ENCODE measurements at regions not wholly inside any gene's neighbourhood (a gene's known extent, or its start where the extent isn't known, plus 50 kb on each side); places are given as distances from the start of the nearest gene placed in this dataset.
A peak's percentile ranks its signal among the peaks of the same experiment; 100 is the strongest.

DNA sequence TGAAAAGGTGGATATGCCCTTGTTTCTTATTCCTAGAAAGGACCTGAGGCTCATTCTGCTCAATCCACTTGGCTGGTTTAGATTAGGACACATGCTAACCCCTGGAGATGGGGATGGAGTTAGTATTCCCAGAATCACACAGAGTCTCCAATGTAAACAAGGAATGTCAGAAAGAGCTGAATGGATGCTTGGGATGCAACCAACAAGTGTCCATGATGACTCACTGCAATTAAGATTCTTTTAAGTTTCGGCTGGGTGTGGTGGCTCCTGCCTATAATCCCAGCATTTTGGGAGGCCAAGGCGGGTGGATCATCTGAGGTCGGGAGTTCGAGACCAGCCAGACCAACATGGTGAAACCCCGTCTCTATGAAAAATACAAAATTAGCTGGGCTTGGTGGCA is 315.5 kb upstream of the AZI2 start:
- no peaks in the 10 kb centered on the region for H3K9me3 ChIP-seq (ENCODE audit: control insufficient read depth, insufficient read depth, low read length)
- no peaks in the 10 kb centered on the region for H3K36me3 ChIP-seq (ENCODE audit: control insufficient read depth, low read length)
- no peaks in the 10 kb centered on the region for H3K4me1 ChIP-seq (ENCODE audit: control insufficient read depth, low read length)
- TF ChIP-seq EZH2phosphoT487 (IDR thresholded peaks at IDR 0.05; ENCODE audit: borderline replicate concordance, low read length): no peak
- no peak for TF ChIP-seq CTCF (IDR thresholded peaks at IDR 0.05; ENCODE audit: low read depth, low read length, poor library complexity, severe bottlenecking)
- H3K27ac ChIP-seq (ENCODE audit: low read depth, low read length): no peak overlapping the region
- no peak overlapping the region for H3K4me3 ChIP-seq (ENCODE audit: low read length)
- no peaks in the 10 kb centered on the region for H3K9me2 ChIP-seq (replicated peaks; ENCODE audit: control insufficient read depth, low read length)
- H3K27me3 ChIP-seq (ENCODE audit: control insufficient read depth, low read length): no peaks in the 10 kb centered on the region
- H3K79me2 ChIP-seq (ENCODE audit: control insufficient read depth, low read length): no peaks in the 10 kb centered on the region
- no peaks in the 10 kb centered on the region for H3F3A ChIP-seq (ENCODE audit: control insufficient read depth, insufficient read depth)
- no peaks in the 10 kb centered on the region for H4K20me1 ChIP-seq (ENCODE audit: control insufficient read depth, insufficient read depth, low read depth, low read length)
- H3K4me2 ChIP-seq (ENCODE audit: low read length): no peak overlapping the region

DNA sequence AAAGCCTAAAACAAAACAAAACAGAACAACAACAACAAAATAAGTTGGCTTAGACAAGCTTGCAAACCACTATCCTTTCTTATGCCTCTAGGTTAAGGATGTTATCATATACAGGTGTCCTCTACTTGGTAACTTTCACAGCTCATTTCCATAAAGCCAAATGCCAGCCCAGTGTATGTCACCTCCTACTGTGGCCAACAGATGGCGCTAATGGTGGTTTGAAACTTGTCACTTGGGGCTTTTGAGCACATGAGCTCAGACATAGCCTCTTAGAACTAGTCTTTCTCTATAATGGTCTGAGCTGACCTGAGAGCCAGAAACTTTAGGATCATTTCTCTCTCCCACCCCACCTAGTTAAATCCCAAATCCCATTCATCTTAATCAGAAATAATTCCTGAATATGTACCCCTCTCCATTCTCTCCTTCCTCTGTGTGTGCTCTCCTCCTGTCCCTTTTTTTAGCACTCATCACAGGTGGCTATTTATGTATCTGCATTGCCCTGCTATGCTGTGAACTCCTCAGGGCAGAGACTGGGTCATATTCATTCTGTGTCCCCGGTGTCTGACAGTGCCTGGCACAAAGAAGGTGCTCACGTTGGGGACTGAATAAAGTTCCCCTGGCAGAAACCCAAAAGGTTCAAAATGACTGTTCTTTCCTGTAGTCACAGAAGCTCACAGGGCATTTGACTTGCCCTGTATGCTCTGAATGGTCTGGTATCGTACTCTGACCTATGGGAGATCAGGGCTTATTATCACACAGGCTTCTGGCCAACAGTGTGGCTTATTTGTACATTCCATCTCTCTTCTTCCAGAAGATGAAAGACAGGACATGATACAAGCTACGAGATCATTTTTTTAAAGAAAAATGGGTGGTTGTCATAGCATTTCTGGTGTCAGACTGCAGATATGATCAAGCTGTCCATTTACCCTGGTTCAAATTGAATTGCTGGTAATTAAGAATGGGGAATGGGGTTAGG is 319.3 kb upstream of the AZI2 start:
- Histone ChIP-seq H3K9me3 (ENCODE audit: control insufficient read depth, insufficient read depth, low read length) (no peaks in the 10 kb centered on the region), H3K9me2 (replicated peaks; ENCODE audit: control insufficient read depth, low read length) (no peaks in the 10 kb centered on the region), H3F3A (ENCODE audit: control insufficient read depth, insufficient read depth) (no peaks in the 10 kb centered on the region), H3K4me3 (ENCODE audit: low read length) (no peak overlapping the region), H3K36me3 (ENCODE audit: control insufficient read depth, low read length) (no peaks in the 10 kb centered on the region), H3K27me3 (ENCODE audit: control insufficient read depth, low read length) (no peaks in the 10 kb centered on the region), H3K4me1 (ENCODE audit: control insufficient read depth, low read length) (no peaks in the 10 kb centered on the region), H3K79me2 (ENCODE audit: control insufficient read depth, low read length) (no peaks in the 10 kb centered on the region), H4K20me1 (ENCODE audit: control insufficient read depth, insufficient read depth, low read depth, low read length) (no peaks in the 10 kb centered on the region), H3K27ac (ENCODE audit: low read depth, low read length) (no peak overlapping the region), H3K4me2 (ENCODE audit: low read length) (no peak overlapping the region)
- TF ChIP-seq CTCF (IDR thresholded peaks at IDR 0.05; ENCODE audit: low read depth, low read length, poor library complexity, severe bottlenecking) (peak; percentile 89), EZH2phosphoT487 (IDR thresholded peaks at IDR 0.05; ENCODE audit: borderline replicate concordance, low read length) (no peak)

DNA sequence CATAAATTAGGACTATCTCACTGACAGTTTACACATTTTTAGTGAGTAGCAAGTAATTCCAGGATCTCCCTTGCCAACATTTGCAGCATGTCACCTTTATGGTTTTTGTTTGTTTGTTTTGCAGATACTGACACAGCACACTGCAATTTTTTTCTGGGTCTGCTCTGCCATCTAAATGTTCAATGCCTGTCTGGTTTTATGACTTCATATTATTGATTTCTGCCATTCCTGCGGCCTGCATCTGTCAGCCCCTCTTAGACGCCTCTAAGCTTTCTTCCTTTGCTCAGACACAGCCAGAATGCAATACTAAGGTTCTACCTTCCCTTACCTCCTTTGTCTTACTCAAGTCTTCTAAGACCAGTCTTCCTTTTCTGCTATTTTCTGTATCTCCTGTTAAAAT is 321.2 kb upstream of the AZI2 start:
- H4K20me1 ChIP-seq (ENCODE audit: control insufficient read depth, insufficient read depth, low read depth, low read length): no peaks in the 10 kb centered on the region
- no peaks in the 10 kb centered on the region for H3K9me2 ChIP-seq (replicated peaks; ENCODE audit: control insufficient read depth, low read length)
- TF ChIP-seq CTCF (IDR thresholded peaks at IDR 0.05; ENCODE audit: low read depth, low read length, poor library complexity, severe bottlenecking) (no peak), EZH2phosphoT487 (IDR thresholded peaks at IDR 0.05; ENCODE audit: borderline replicate concordance, low read length) (no peak)
- no peaks in the 10 kb centered on the region for H3K79me2 ChIP-seq (ENCODE audit: control insufficient read depth, low read length)
- H3F3A ChIP-seq (ENCODE audit: control insufficient read depth, insufficient read depth): no peaks in the 10 kb centered on the region
- H3K4me3 ChIP-seq (ENCODE audit: low read length): no peak overlapping the region
- no peaks in the 10 kb centered on the region for H3K9me3 ChIP-seq (ENCODE audit: control insufficient read depth, insufficient read depth, low read length)
- H3K4me1 ChIP-seq (ENCODE audit: control insufficient read depth, low read length): no peaks in the 10 kb centered on the region
- no peak overlapping the region for H3K4me2 ChIP-seq (ENCODE audit: low read length)
- H3K27me3 ChIP-seq (ENCODE audit: control insufficient read depth, low read length): no peaks in the 10 kb centered on the region
- H3K36me3 ChIP-seq (ENCODE audit: control insufficient read depth, low read length): no peaks in the 10 kb centered on the region
- no peak overlapping the region for H3K27ac ChIP-seq (ENCODE audit: low read depth, low read length)

Data from DOHH2 (cell line).